Right lobe of liver (tissue), 4 donors: ENCODE measurements at regions not wholly inside any gene's neighbourhood (a gene's known extent, or its start where the extent isn't known, plus 50 kb on each side); places are given as distances from the start of the nearest gene placed in this dataset.

Experiments
- CTCF ChIP-seq, 4 donors: fragments of 200-600 bp in 3 of 4; fragments of 450-650 bp in 1 of 4; IDR thresholded peaks; one replicate each; pipeline versions ENCODE4 v1.5.1 to v1.8.0; 2016 to 2022; ENCODE audit warnings: antibody characterized with exemption in 4 of 4, mild to moderate bottlenecking in 2 of 4
- POLR2A ChIP-seq: fragments of 450-650 bp; IDR thresholded peaks from one replicate; pipeline ENCODE4 v1.6.1; 2017; ENCODE audit warnings: antibody characterized with exemption, mild to moderate bottlenecking
- donor health status: DM: no; HTN: no; CAD: no.
- donor health status: DM: no; HTN: no; CAD: no.
- donor health status: DM: no; HTN: yes; CAD: no.

GRCh38 chr1:30638086-30638485, 85.3 kb downstream of the MATN1 start:
- TF ChIP-seq CTCF (IDR thresholded peaks at IDR 0.05), result no peak
- no peak for TF ChIP-seq POLR2A
